ENCODE measurements at regions not wholly inside any gene's neighbourhood (a gene's known extent, or its start where the extent isn't known, plus 50 kb on each side); places are given as distances from the start of the nearest gene placed in this dataset.

DNA sequence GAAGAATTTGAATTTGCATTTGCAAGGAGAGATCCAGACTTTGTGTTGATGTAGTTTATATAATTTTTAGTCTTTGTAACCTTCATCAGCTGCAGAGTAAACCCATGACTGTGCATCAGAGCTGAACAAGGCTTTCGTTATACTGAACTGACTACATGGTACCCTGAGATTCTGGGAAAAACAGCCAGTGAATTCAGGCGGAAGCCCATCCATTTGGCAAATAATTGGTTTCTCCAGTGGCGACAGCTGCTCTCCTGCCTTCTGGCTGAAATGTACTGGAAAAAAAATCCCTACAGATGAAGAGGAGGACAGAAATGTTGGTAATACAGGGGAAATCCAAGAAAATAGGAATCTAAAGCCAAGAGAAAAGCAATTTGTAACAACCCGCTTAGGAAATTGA is 657.5 kb upstream of the CDH7 start:
- DNase-seq: no peak

DNA sequence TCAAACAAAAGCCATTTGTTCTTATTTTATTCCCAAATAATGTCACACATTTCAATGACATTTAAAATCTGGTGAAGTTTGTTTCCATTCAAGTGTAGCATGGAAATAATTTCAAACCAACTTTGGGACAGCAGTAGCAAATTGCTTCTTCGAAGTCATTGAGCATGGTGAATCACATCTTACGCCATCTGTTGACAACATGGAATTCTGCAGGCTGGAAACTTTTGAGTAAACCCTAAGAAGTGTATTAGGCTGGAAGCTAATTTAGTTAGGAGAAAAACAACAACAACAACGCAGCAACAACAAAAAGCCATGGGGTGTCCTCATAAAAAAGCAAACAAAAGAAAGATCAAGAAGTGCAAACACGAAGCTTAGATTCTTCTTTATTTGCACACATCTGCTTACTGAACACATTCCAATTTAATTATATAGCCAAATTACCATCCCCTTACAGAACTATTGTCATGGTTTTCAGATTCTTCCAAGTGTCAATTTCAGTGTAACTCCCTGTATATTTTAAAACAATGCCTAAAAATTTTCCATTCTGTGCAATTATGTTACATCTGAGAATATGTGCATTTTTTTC is 659.0 kb upstream of the CDH7 start:
- DNase-seq: peak; percentile 5

DNA sequence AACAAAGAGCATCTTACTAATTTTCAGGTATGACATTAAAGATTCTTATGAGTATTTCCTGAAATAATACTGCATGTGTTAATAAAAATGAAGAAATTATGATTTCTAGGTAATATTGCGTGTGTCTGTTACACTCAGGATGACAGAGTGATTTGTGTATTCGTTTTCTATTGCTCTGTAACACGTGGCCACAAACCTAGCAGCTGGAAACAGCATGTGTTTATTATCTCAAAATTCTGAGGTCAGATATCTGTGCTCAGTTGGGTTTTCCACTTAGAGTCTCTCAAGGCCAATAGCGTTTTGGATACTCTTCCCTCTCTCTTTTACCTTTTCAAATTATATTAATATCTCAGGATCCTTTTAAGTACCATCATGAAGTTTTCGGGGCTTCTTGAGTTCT is 667.9 kb upstream of the CDH7 start:
- DNase-seq: no peak

DNA sequence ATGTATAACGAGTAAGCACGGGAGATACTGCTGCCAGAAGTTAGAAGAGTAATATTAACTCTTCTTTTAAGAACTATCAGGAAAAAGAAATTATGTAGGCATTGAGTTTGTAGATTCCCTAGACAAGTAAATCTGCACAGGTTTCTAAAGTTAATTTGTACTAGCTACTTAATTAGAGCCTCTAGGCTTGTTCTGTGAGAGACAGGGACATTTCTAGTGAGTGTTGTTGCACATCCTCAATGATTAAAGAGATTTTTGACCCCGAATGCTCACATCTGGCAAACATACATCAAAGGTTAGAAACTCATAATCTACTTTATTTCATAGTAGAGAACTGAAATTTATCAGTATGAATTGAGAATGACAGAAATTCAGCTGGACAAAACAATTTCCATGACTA is 669.0 kb upstream of the CDH7 start:
- no peak for DNase-seq

DNA sequence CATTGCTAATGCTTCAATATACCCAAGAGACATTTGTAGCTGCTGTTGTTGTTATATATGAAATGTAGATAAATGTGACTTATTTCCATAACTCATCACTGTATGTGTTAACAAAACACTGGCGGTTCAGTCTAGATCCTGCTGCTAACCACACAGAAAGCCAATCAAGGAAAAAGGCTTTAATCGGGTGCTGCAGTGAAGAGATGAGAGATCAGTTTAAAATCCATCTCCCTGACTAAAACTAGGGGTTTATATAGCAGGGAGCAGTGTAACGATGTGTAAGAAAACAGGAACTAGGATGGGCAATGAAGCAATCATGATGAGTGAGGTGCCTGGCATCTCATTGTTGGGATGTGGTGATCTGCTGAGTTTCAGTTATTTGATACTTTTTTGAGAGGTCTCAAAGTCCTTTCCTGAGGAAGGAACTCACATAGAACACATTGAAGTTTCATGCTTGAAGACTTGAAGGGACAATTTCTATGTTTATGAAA is 677.7 kb upstream of the CDH7 start:
- no peak for DNase-seq

DNA sequence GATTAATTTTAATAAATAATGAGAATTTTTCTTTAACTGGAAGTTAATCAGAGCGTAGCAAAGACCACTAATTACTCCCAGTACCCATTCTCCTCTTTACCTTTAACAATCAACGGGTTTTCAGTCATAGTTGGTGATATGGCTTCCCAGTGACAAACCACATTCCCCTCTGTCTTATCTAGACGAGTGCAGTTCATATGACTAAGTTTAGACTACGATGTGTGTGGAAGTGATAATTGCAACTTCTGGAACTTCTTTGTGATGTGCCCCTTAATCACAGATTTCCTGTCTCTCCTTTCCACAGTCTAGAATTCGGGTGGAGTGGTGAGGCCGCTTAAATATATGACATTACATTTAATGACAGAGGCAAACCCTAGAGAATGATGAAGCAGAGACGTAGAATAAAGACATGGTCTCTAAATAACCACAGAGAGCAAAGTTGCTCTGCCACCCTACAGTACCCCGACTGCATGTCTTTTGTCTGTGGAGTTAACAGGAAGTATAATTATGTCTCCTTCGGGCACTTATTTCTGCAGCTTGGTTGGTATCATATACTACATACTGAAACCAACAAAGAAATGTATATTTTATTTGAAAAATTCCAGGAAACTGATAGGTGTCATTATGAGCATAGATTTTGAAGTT is 693.3 kb upstream of the CDH7 start:
- DNase-seq: no peak

- DNase-seq: no peak
Observed at GRCh38 chr18:65056575-65056974, 694.2 kb upstream of the CDH7 start.

- DNase-seq: no peak
Observed at GRCh38 chr18:65049586-65049985, 701.2 kb upstream of the CDH7 start.

DNA sequence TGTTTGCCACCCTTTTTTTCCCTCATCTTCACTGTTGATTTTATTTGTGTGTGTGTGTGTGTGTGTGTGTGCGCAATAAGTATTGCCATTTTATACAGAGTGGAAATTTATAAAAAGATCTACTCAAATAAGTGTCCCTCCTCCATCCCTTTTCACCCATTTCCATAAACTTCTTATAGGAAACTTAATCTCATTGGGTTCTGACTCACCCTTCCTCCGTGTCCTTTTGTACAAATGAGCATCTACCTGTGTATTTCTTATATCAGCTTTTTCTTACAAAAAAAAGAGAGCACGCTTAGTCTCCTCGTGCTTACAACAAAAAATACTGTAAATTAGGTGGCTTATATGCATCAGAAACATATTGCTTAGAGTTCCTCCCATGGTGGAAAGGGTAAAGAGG is 711.2 kb upstream of the CDH7 start:
- DNase-seq: no peak

- peak; percentile 57 for DNase-seq
Observed at GRCh38 chr18:65035701-65036100, 715.1 kb upstream of the CDH7 start.

DNA sequence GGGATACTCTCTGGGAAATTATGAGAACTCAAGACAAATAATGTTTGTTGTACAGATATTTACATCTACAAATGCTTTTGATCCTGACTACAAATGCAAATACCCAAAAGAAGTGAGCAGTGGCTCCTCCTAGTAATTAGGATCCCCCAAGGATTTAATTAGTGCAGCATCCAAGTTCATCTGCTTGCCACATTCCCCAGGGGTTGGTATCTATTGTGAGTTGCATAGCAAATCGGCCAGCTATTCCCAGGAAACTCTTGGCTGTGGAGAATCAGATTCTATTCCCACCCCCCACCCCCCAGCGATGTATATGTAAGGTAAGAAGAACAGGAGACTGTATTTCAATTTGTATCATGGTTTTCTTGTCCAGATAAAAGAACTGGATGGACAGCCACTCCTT is 725.1 kb upstream of the CDH7 start:
- DNase-seq: no peak

DNA sequence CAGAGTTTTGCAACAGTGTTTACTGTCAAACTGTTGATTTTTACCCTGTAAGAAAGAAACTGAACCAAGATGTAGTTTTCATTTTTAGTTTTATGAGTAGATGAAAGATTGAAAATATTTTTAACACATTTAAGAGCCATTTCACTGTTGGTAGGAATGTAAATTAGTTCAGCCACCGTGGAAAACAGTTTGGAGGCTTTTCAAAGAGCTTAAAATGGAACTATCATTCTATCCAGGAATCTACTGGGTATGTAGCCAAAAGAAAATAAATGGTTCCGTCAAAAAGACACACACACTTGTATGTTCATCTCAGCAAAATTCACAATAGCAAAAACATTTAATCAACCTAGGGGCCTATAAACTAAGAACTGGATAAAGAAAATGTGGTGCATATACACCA is 729.8 kb upstream of the CDH7 start:
- DNase-seq: no peak

DNA sequence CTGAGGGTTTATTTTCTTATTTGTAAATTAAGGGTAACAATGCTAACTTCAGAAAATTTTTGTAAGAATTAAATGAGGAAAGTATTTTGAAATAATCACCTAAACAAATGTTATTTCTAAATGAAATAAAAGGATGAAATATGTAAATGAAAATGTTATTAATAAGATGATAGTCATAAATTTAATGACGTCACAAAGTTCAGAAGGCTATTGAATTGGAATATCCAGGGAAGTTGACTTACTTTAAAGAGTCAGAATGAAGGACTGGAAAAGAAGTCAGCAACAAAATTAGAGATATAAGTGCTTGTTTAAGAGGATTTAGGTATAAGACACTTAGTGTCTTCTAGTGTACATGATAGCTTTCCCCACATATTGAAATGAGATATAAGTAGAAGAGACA is 732.6 kb upstream of the CDH7 start:
- DNase-seq: no peak

- no peak for DNase-seq
Observed at GRCh38 chr18:65017372-65017760, 733.4 kb upstream of the CDH7 start.

DNA sequence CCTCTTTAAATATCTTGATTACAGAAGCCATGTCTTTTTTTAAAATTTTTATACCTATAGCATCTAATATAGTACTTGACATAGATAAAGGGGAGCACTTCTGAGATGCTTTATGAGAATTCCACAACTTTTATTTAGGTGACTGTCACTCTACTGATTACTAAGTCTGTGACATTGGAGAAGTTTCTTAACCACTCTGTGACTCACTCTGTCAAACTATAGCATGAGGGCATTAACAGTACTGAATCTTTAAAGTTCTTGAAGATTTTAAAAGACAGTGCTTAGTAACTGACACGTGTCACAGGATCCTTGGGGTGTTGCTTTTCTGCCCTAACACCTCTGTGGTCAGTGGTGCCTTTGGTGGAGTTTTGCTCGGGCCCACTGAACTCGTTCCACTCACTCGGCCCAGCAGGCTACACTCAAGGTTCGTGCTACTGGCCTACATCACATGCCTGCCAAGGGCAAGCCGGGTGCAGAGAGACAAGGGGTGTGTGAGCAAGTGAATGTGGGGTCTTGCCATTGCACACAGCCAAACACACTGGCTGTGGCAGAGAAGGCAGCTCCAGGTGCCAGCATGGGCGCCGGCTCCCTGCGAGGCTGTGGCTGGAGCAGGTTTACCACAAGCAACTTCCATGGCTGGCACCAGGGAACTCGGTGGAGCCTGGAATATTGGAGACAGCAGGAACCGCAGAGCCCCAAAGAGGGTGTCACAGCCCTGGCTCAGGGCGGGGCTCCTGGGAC is 734.0 kb upstream of the CDH7 start:
- no peak for DNase-seq

DNA sequence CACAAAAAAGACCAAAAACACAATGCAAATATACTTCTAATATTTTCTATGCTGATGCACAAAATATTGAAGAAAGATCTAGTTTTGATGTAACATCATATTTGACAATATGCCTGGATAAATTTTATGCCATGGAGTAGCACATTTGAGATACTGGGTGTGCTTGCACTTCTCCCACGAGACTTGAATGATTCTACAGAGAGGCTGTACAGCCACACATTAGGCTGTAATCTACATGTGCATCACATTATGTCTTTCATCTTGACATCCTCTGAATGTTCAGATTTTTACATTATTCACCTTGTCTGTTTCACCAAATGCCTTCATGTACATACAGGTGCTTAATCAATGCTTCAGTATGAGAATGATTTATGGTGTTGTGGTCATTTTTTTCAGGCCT is 756.4 kb upstream of the CDH7 start:
- no peak for DNase-seq

DNA sequence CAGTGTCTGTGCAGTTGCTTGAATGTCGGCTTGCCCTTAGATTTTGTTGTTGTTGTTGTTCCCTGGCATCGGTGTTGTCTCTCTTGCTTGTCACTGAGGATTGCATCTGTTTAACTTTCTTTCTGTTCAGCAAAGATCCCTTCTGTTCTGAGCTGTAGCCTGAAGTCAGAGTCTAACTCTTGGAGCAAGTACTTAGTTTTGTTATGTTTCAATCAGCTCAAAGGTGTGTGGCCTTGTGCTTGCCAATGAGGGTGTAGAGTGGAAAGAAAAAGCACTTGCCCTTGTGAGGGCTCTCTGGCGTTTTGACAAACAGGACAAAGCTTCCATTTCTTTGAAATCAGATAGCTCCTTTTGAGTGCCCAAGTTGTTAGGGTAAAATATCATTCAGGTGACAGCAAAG is 757.1 kb upstream of the CDH7 start:
- no peak for DNase-seq

- DNase-seq: no peak
Observed at GRCh38 chr18:64992654-64993053, 758.2 kb upstream of the CDH7 start.

DNA sequence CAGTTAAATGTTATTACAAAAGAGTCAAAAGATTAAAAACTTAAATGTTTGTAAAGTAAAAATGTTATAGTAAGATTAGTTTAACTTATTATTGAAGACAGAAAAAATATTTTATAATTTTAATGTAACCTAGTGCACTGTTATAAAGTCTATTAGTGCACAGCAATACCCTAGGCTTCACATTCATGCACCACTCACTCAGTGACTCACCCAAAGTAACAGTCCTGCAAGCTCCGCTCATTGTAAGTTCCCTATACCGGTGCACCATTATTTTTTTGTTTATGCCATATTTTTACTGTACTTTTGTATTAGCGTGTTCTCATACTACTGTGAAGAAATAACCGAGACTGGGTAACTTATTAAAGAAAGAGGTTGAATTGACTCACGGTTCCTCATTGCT is 759.7 kb upstream of the CDH7 start:
- no peak for DNase-seq

- DNase-seq: no peak
Observed at GRCh38 chr18:64986906-64987495, 763.8 kb upstream of the CDH7 start.

DNA sequence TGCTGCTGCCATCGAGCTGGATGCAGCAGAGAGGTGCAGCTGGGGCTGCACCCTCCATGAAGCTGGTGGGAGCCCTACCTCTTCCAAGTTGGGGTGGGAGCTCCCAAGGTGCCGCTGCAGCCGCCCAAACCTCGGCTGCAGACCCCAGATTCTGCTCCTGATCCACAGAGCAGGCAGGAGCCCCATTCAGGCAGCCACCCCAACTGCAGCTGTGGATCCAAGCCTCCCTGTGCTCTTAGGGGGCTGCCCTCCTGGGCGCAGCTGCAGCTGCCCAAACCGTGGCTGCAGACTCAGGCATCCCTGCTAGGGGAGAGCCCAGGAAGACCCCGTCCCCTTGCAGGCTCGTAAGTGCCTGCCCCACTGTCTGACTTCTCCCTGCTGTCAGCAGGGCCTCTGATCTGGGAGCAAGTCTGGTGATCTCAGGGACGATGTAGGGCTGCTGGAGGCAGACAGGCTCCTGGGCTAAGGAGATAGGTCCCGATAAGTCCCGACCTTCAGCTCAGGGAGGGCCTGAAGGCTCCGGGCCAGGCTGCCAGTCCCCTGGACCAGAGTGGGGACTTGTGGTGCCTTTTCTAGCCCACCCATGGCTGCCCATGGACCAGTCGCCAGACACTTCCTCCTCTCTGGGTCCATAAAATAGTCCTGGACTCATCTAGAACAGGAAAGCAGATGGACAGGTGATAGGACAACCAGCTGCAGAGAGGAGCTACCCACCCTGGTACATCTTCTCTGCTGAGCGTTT is 767.1 kb upstream of the CDH7 start:
- DNase-seq: no peak

DNA sequence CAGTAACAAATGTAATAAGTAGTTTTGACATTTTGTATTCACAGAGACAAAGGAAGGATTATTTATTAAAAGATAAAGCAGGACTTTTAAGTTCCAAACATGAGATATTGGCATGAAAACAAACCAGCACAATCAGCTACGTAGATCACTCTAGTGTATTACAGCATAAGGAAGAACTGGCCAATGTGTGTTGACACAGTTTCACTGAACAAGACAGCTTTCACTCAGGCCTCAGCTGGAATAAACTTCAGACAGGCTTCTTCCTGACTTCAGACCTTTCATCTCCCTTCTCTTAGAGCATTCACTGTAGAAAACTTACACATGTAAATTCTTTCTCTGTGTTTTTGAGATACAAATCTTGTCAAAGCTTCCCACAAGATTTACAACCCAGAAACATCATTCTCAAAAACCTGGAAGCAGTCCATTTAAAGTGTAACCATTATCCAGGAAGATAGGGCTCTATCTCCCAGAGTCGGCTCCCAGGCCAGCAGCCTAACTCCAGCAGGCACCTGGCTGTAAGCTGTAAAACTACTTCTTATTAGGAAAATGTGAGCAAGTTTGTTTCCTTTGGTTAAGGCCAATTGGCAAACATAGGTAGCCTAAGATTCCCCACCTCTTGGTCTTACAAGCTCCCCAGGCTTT is 768.3 kb upstream of the CDH7 start:
- DNase-seq: no peak

DNA sequence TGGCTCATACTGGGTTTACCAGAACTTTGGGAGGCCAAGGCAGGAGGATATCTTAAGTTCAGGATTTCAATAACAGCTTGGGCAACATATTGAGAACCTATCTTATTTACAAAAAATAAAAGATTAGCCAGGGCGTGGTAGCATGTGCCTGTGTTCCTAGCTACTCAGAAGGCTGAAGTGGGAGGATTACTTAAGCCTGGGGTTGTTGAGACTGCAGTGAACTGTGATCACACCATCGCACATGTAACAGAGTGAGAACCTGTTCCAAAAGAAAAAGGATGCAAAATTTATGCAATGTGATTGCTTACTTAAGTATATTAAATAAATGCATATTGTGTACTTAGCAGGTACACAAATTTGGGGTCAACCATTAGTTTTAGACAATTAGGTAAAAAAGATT is 768.9 kb upstream of the CDH7 start:
- DNase-seq: no peak
